ENCODE measurements at regions not wholly inside any gene's neighbourhood (a gene's known extent, or its start where the extent isn't known, plus 50 kb on each side); places are given as distances from the start of the nearest gene placed in this dataset.

DNA sequence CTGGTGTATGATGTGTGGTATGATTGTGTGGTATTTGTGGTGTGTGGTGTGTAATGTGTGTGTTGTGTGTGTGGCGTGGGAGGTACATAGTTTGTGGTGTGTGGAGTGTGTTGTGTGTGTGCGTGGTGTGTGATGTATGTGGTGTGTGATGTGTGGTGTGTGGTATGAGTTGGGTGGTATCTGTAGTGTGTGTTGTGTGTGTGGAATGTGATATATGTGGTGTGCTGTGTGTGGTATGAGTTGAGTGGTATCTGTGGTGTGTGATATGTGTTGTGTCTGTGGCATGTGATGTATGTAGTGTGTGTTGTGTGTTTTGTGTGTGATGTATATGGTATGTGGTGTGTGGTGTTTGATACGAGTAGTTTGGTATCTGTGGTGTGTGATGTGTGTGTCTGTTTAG lies 272.5 kb upstream of the IRX1 start:
- Histone ChIP-seq H3K27me3 (ENCODE audit: insufficient read depth, low read depth) (peaks cover 39% of the 10 kb centered on the region), H3K9me2 (ENCODE audit: insufficient read depth) (no peaks in the 10 kb centered on the region), H3K9me3 (ENCODE audit: insufficient read depth, low read depth) (peaks cover 11% of the 10 kb centered on the region), H3K4me3 (no peak overlapping the region), H3K79me2 (ENCODE audit: low read depth) (no peaks in the 10 kb centered on the region), H3K4me1 (replicated peaks; ENCODE audit: insufficient read depth) (no peaks in the 10 kb centered on the region), H2AFZ (no peak overlapping the region), H3K4me2 (no peak overlapping the region), H3K27ac (no peak overlapping the region), H3K36me3 (ENCODE audit: low read depth) (no peaks in the 10 kb centered on the region), H3F3A (ENCODE audit: insufficient read depth, low read depth) (peaks cover 6% of the 10 kb centered on the region), H4K20me1 (ENCODE audit: insufficient read depth) (no peaks in the 10 kb centered on the region)
- no peak for DNase-seq
- TF ChIP-seq, protein P1, sequence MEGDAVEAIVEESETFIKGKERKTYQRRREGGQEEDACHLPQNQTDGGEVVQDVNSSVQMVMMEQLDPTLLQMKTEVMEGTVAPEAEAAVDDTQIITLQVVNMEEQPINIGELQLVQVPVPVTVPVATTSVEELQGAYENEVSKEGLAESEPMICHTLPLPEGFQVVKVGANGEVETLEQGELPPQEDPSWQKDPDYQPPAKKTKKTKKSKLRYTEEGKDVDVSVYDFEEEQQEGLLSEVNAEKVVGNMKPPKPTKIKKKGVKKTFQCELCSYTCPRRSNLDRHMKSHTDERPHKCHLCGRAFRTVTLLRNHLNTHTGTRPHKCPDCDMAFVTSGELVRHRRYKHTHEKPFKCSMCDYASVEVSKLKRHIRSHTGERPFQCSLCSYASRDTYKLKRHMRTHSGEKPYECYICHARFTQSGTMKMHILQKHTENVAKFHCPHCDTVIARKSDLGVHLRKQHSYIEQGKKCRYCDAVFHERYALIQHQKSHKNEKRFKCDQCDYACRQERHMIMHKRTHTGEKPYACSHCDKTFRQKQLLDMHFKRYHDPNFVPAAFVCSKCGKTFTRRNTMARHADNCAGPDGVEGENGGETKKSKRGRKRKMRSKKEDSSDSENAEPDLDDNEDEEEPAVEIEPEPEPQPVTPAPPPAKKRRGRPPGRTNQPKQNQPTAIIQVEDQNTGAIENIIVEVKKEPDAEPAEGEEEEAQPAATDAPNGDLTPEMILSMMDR (conservative IDR thresholded peaks at IDR 0.05), result no peak
- no peak for TF ChIP-seq EZH2 (IDR thresholded peaks at IDR 0.05; ENCODE audit: low read depth)
- BruUV-seq (replicated peaks), result no TSS peak
- CTCF ChIA-PET, result no interaction called here
- POLR2A ChIA-PET (ENCODE audit: unreplicated experiment), result no interaction called here
- intact Hi-C loops (cut with micrococcal nuclease; ENCODE audit: unreplicated experiment), result no loop called here

DNA sequence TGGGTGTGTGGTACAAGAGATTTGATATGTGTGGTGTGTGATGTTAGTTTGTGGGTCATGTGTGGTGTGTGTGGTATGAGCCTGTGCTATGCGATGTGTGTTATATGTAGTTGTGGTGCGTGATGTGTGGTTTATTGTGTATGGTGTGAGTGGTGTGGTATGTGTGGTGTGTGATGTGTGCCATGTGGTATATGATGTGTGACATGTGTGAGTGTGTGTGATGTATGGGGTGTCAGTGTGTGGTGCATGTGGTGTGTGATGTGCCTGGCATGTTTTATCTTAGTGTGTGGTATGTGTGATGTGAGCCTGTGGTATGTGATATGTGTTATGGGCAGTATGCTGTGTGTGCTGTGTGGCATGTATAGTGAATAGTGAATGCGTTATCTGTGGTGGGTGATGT lies 273.0 kb upstream of the IRX1 start:
- no peak overlapping the region for H2AFZ ChIP-seq
- TF ChIP-seq EZH2 (IDR thresholded peaks at IDR 0.05; ENCODE audit: low read depth), result no peak
- no peak overlapping the region for H3K27ac ChIP-seq
- no peaks in the 10 kb centered on the region for H3K4me1 ChIP-seq (replicated peaks; ENCODE audit: insufficient read depth)
- H3K9me2 ChIP-seq (ENCODE audit: insufficient read depth), result no peaks in the 10 kb centered on the region
- no peak for DNase-seq
- peaks cover 39% of the 10 kb centered on the region for H3K27me3 ChIP-seq (ENCODE audit: insufficient read depth, low read depth)
- no peak overlapping the region for H3K4me2 ChIP-seq
- peaks cover 6% of the 10 kb centered on the region for H3F3A ChIP-seq (ENCODE audit: insufficient read depth, low read depth)
- H3K79me2 ChIP-seq (ENCODE audit: low read depth), result no peaks in the 10 kb centered on the region
- BruUV-seq (replicated peaks), result no TSS peak
- peaks cover 11% of the 10 kb centered on the region for H3K9me3 ChIP-seq (ENCODE audit: insufficient read depth, low read depth)
- intact Hi-C loops (cut with micrococcal nuclease; ENCODE audit: unreplicated experiment), result no loop called here
- H3K4me3 ChIP-seq, result no peak overlapping the region
- no peaks in the 10 kb centered on the region for H3K36me3 ChIP-seq (ENCODE audit: low read depth)
- CTCF ChIA-PET, result no interaction called here
- POLR2A ChIA-PET (ENCODE audit: unreplicated experiment), result no interaction called here
- no peaks in the 10 kb centered on the region for H4K20me1 ChIP-seq (ENCODE audit: insufficient read depth)

DNA sequence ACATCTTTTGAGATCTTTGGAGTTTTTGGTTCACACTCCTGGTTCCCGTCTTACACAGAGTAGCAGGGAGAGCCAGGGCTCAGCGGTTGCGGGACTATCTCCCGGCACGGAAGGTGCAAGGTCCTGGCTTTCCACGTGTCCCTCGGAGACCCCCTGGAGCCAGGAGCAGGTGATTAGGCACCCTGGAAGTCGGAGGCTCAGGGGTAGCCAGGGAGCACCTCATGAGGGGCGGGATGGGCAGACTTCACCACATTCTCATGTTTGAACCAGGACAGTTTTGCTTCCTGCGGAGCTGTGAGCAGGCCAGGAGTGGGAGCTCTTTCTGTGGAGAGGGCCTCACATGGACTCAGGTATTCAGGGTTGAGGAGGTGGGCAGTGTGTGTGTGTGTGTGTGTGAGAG lies 273.7 kb upstream of the IRX1 start:
- intact Hi-C loops (cut with micrococcal nuclease; ENCODE audit: unreplicated experiment), result no loop called here
- ChIA-PET POLR2A (ENCODE audit: unreplicated experiment) (no interaction called here), CTCF (no interaction called here)
- TF ChIP-seq, protein P1 (conservative IDR thresholded peaks at IDR 0.05), result no peak
- no peak for TF ChIP-seq EZH2 (IDR thresholded peaks at IDR 0.05; ENCODE audit: low read depth)
- Histone ChIP-seq H3K27me3 (ENCODE audit: insufficient read depth, low read depth) (peaks cover 45% of the 10 kb centered on the region), H3K4me2 (no peak overlapping the region), H3K27ac (no peak overlapping the region), H4K20me1 (ENCODE audit: insufficient read depth) (no peaks in the 10 kb centered on the region), H3K9me2 (ENCODE audit: insufficient read depth) (no peaks in the 10 kb centered on the region), H3K79me2 (ENCODE audit: low read depth) (no peaks in the 10 kb centered on the region), H3K4me1 (replicated peaks; ENCODE audit: insufficient read depth) (no peaks in the 10 kb centered on the region), H3K4me3 (no peak overlapping the region), H3K9me3 (ENCODE audit: insufficient read depth, low read depth) (peaks cover 11% of the 10 kb centered on the region), H2AFZ (no peak overlapping the region), H3F3A (ENCODE audit: insufficient read depth, low read depth) (peaks cover 6% of the 10 kb centered on the region), H3K36me3 (ENCODE audit: low read depth) (no peaks in the 10 kb centered on the region)
- no TSS peak for BruUV-seq (replicated peaks)
- no peak for DNase-seq

DNA sequence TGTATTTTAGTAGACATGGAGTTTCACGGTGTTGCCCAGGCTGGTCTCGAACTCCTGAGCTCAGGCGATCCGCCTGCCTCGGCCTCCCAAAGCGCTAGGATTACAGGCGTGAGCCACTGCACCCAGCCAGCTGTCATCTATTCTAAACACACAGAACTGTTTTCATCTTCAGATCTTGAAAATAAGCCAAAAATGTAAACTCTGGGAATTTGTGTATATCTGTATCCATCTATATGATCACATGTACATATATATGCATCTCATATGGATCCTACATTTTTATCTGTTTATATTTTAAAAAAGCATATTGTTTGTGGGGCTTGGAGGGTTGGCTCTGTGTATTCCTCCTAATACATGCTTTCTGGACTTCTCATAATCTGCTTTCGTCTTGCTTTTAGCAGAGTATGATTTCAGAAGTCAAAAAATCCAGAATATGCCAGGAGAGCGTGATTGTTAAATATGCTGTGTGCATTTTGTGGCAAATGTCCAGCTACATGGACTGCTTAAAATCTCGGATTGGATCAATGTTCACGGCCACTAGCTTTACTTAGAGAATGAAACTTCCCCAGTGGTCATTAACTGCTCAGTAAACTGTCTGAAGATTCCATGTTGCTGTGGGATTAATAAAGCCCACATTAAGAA lies 274.4 kb upstream of the IRX1 start:
- no peak for TF ChIP-seq EZH2 (IDR thresholded peaks at IDR 0.05; ENCODE audit: low read depth)
- TF ChIP-seq, protein P1 (conservative IDR thresholded peaks at IDR 0.05), result no peak
- H3K27ac ChIP-seq, result no peak overlapping the region
- BruUV-seq (replicated peaks), result no TSS peak
- no peaks in the 10 kb centered on the region for H3K36me3 ChIP-seq (ENCODE audit: low read depth)
- H3K27me3 ChIP-seq (ENCODE audit: insufficient read depth, low read depth), result peaks cover 49% of the 10 kb centered on the region
- H3K4me2 ChIP-seq, result no peak overlapping the region
- no peaks in the 10 kb centered on the region for H3K79me2 ChIP-seq (ENCODE audit: low read depth)
- no peaks in the 10 kb centered on the region for H3K9me2 ChIP-seq (ENCODE audit: insufficient read depth)
- no peak overlapping the region for H3K4me3 ChIP-seq
- no peaks in the 10 kb centered on the region for H3K4me1 ChIP-seq (replicated peaks; ENCODE audit: insufficient read depth)
- peaks cover 11% of the 10 kb centered on the region for H3K9me3 ChIP-seq (ENCODE audit: insufficient read depth, low read depth)
- DNase-seq, result no peak
- ChIA-PET CTCF (no interaction called here), POLR2A (ENCODE audit: unreplicated experiment) (no interaction called here)
- H4K20me1 ChIP-seq (ENCODE audit: insufficient read depth), result no peaks in the 10 kb centered on the region
- no peak overlapping the region for H2AFZ ChIP-seq
- peaks cover 6% of the 10 kb centered on the region for H3F3A ChIP-seq (ENCODE audit: insufficient read depth, low read depth)
- intact Hi-C loops (cut with micrococcal nuclease; ENCODE audit: unreplicated experiment), result no loop called here
